ENCODE measurements at regions not wholly inside any gene's neighbourhood (a gene's known extent, or its start where the extent isn't known, plus 50 kb on each side); places are given as distances from the start of the nearest gene placed in this dataset.

GRCh38 chr7:39855325-39855674, 94.8 kb upstream of the CDK13 start:
- no peak for TF ChIP-seq NFIC (IDR thresholded peaks at IDR 0.05)
- TF ChIP-seq REST (IDR thresholded peaks at IDR 0.05; ENCODE audit: low read depth): no peak
- no peak for TF ChIP-seq CREB1 (IDR thresholded peaks at IDR 0.05; ENCODE audit: low read depth)
- TF ChIP-seq EP300 (IDR thresholded peaks at IDR 0.05; ENCODE audit: borderline replicate concordance): no peak
- no peak for TF ChIP-seq RAD21 (IDR thresholded peaks at IDR 0.05; ENCODE audit: low read depth)
- no peak for TF ChIP-seq YY1 (IDR thresholded peaks at IDR 0.05; ENCODE audit: low read depth)
- TF ChIP-seq MAX (IDR thresholded peaks at IDR 0.05): no peak
- no peak for TF ChIP-seq TAF1 (IDR thresholded peaks at IDR 0.05; ENCODE audit: low read depth)
- TF ChIP-seq CEBPB (IDR thresholded peaks at IDR 0.05): no peak
